H1 (cell line): ENCODE measurements at regions not wholly inside any gene's neighbourhood (a gene's known extent, or its start where the extent isn't known, plus 50 kb on each side); places are given as distances from the start of the nearest gene placed in this dataset.

Experiments used
- CTCF ChIA-PET: fragments of 300-600 bp; sonication (Branson Sonifier 250); formaldehyde crosslinking; loops from one replicate; lab custom pipeline; 2021; ENCODE audit not compliant: partially characterized antibody; lab: Charles Lee
- POLR2A ChIA-PET: fragments of 300-600 bp; sonication (Branson Sonifier 250); formaldehyde crosslinking; loops from one replicate; lab custom pipeline; 2021; ENCODE audit warnings: inconsistent platforms; ENCODE audit not compliant: partially characterized antibody; lab: Charles Lee
- DNase-seq, 2 experiments: peaks; one replicate each; pipeline versions ENCODE4 v3.0.0 to v3.0.0-alpha.2; 2010 to 2022; ENCODE audit warnings: low spot score in 2 of 2, low read depth in 1 of 2, mixed read lengths in 1 of 2
- FAIRE-seq: peaks from 2 replicates; lab custom pipeline; 2011; peaks lifted over from hg19 to GRCh38; lab: Jason Lieb, UNC
- H2AFZ ChIP-seq: 2 replicates; pipeline ENCODE4 v1.8.1; 2012; ENCODE audit warnings: low read length, inconsistent platforms
- H2AK5ac ChIP-seq: 2 replicates; pipeline ENCODE4 v1.6.1; 2013; ENCODE audit warnings: low read depth, low read length
- H2BK120ac ChIP-seq: replicated peaks from 2 replicates; pipeline ENCODE3; 2013; ENCODE audit warnings: low read depth, low read length, inconsistent platforms
- H2BK12ac ChIP-seq: 2 replicates; pipeline ENCODE4 v1.6.1; 2013; ENCODE audit warnings: low read depth, low read length
- H2BK15ac ChIP-seq: 2 replicates; pipeline ENCODE4 v1.6.1; 2013; ENCODE audit warnings: low read length
- H2BK20ac ChIP-seq: 2 replicates; pipeline ENCODE4 v1.6.1; 2013; ENCODE audit warnings: low read length
- H2BK5ac ChIP-seq: 2 replicates; pipeline ENCODE4 v1.6.1; 2013; ENCODE audit warnings: low read depth, low read length
- H3K14ac ChIP-seq: 2 replicates; pipeline ENCODE4 v1.6.1; 2013; ENCODE audit warnings: inconsistent platforms; ENCODE audit not compliant: insufficient read length
- H3K18ac ChIP-seq: 2 replicates; pipeline ENCODE4 v1.6.1; 2013; ENCODE audit warnings: low read length; ENCODE audit errors: extremely low read depth
- H3K23ac ChIP-seq: 2 replicates; pipeline ENCODE4 v1.6.1; 2013; ENCODE audit warnings: inconsistent platforms; ENCODE audit not compliant: insufficient read length
- H3K23me2 ChIP-seq: 2 replicates; pipeline ENCODE4 v1.6.1; 2013; ENCODE audit warnings: low read depth, low read length
- H3K27ac ChIP-seq: 2 replicates; pipeline ENCODE4 v1.6.1; 2011; ENCODE audit warnings: low read depth, low read length, inconsistent platforms
- H3K27me3 ChIP-seq, 4 experiments: replicated peaks in 1 of 4; 1 replicate in 1 of 4; 2 replicates in 3 of 4; pipeline versions ENCODE4 v1.6.1 to v1.8.1; 2011 to 2013; ENCODE audit warnings: low read length in 3 of 4, mild to moderate bottlenecking in 3 of 4, inconsistent platforms in 2 of 4, mixed read lengths in 2 of 4, moderate library complexity in 1 of 4; ENCODE audit not compliant: control insufficient read depth in 3 of 4, insufficient read depth in 3 of 4; ENCODE audit errors: extremely low read depth in 1 of 4
- H3K36me3 ChIP-seq, 4 experiments: 2 replicates each; pipeline versions ENCODE4 v1.6.1 to v1.8.1; 2011 to 2013; ENCODE audit warnings: mild to moderate bottlenecking in 4 of 4, low read length in 3 of 4, moderate library complexity in 2 of 4, control low read depth in 1 of 4, inconsistent platforms in 1 of 4; ENCODE audit not compliant: insufficient read depth in 4 of 4, control insufficient read depth in 2 of 4
- H3K4ac ChIP-seq: replicated peaks from 2 replicates; pipeline ENCODE3; 2013; ENCODE audit warnings: low read length, low read depth, mixed read lengths, inconsistent platforms; ENCODE audit not compliant: insufficient read length
- H3K4me1 ChIP-seq, 4 experiments: replicated peaks in 1 of 4; 1 replicate in 1 of 4; 2 replicates in 3 of 4; pipeline versions ENCODE4 v1.6.1 to v1.8.1; 2011 to 2013; ENCODE audit warnings: low read length in 3 of 4, inconsistent platforms in 2 of 4, mixed read lengths in 1 of 4; ENCODE audit not compliant: insufficient read depth in 4 of 4, control insufficient read depth in 3 of 4
- H3K4me2 ChIP-seq, 2 experiments: 2 replicates each; pipeline versions ENCODE4 v1.6.1 to v1.8.1; 2011 to 2013; ENCODE audit warnings: low read depth in 2 of 2, low read length in 2 of 2, control low read depth in 1 of 2, inconsistent platforms in 1 of 2, mild to moderate bottlenecking in 1 of 2; ENCODE audit not compliant: insufficient read depth in 1 of 2
- H3K4me3 ChIP-seq, 4 experiments: fragments of 200-600, 300-600 bp in 1 of 4; sonication (generic), shearing (Covaris generic), sonication (Bioruptor Twin) in 1 of 4; 2 replicates each; pipeline versions ENCODE4 v1.5.1 to v1.8.1; 2011 to 2016; ENCODE audit warnings: low read length in 4 of 4, low read depth in 3 of 4, control low read depth in 2 of 4, inconsistent platforms in 2 of 4, mild to moderate bottlenecking in 2 of 4, mixed read lengths in 1 of 4, moderate library complexity in 1 of 4; ENCODE audit not compliant: insufficient read depth in 2 of 4; ENCODE audit errors: extremely low read depth in 1 of 4
- H3K56ac ChIP-seq: replicated peaks from 2 replicates; pipeline ENCODE3; 2013; ENCODE audit warnings: low read depth, mild to moderate bottlenecking, mixed read lengths, low read length, inconsistent platforms; ENCODE audit not compliant: insufficient read length
- H3K79me1 ChIP-seq: 2 replicates; pipeline ENCODE4 v1.6.1; 2013; ENCODE audit warnings: low read depth, low read length, control low read depth
- H3K79me2 ChIP-seq, 2 experiments: 2 replicates each; pipeline versions ENCODE4 v1.6.1 to v1.8.1; 2012 to 2013; ENCODE audit warnings: low read length in 2 of 2, mild to moderate bottlenecking in 2 of 2, inconsistent platforms in 1 of 2; ENCODE audit not compliant: insufficient read depth in 2 of 2, control insufficient read depth in 1 of 2
- H3K9ac ChIP-seq, 4 experiments: replicated peaks in 1 of 4; 1 replicate in 1 of 4; 2 replicates in 3 of 4; pipeline versions ENCODE4 v1.6.1 to v1.8.1; 2011 to 2013; ENCODE audit warnings: low read depth in 3 of 4, low read length in 3 of 4, control low read depth in 2 of 4, mild to moderate bottlenecking in 2 of 4, moderate library complexity in 2 of 4, inconsistent platforms in 1 of 4; ENCODE audit errors: extremely low read depth in 1 of 4
- H3K9me3 ChIP-seq, 2 experiments: 2 replicates each; pipeline versions ENCODE4 v1.6.1 to v1.8.1; 2012 to 2013; ENCODE audit warnings: mild to moderate bottlenecking in 2 of 2, moderate library complexity in 2 of 2, control low read depth in 1 of 2, inconsistent platforms in 1 of 2, low read depth in 1 of 2, low read length in 1 of 2, mixed read lengths in 1 of 2; ENCODE audit not compliant: insufficient read depth in 2 of 2
- H4K20me1 ChIP-seq, 2 experiments: replicated peaks in 1 of 2; 2 replicates each; pipeline versions ENCODE3 to v1.8.1; 2011 to 2013; ENCODE audit warnings: inconsistent platforms in 2 of 2, low read length in 2 of 2, mild to moderate bottlenecking in 1 of 2; ENCODE audit not compliant: insufficient read depth in 2 of 2, control insufficient read depth in 1 of 2
- H4K5ac ChIP-seq: 2 replicates; pipeline ENCODE4 v1.6.1; 2013; ENCODE audit warnings: low read length, low read depth, mixed read lengths, inconsistent platforms; ENCODE audit not compliant: insufficient read length
- H4K8ac ChIP-seq: 2 replicates; pipeline ENCODE4 v1.8.0; 2013; ENCODE audit warnings: mild to moderate bottlenecking, moderate library complexity, low read length, inconsistent platforms; ENCODE audit not compliant: insufficient read depth; ENCODE audit errors: extremely low read depth
- H4K91ac ChIP-seq: replicated peaks from 2 replicates; pipeline ENCODE3; 2013; ENCODE audit warnings: low read length, mixed read lengths, inconsistent platforms; ENCODE audit not compliant: insufficient read length
- CEBPB ChIP-seq: IDR thresholded peaks from 2 replicates; pipeline ENCODE4 v1.6.1; 2012; ENCODE audit warnings: low read depth, low read length
- CTBP2 ChIP-seq: IDR thresholded peaks from 2 replicates; pipeline ENCODE4 v1.7.0; 2011; ENCODE audit warnings: borderline replicate concordance, mild to moderate bottlenecking, moderate library complexity, mixed read lengths, low read length; ENCODE audit not compliant: insufficient read depth, insufficient read length
- EP300 ChIP-seq, 2 experiments: IDR thresholded peaks; 1 replicate in 1 of 2; 2 replicates in 1 of 2; pipeline ENCODE4 v1.6.1; 2011 to 2012; ENCODE audit warnings: low read depth in 2 of 2, low read length in 2 of 2, mild to moderate bottlenecking in 2 of 2, borderline replicate concordance in 1 of 2, inconsistent platforms in 1 of 2, moderate library complexity in 1 of 2
- GABPA ChIP-seq: IDR thresholded peaks from 2 replicates; pipeline ENCODE4 v1.6.1; 2011; ENCODE audit warnings: mild to moderate bottlenecking, low read length, moderate library complexity, borderline replicate concordance; ENCODE audit not compliant: insufficient read depth
- KDM1A ChIP-seq: fragments of 200-600, 300-600 bp; sonication (generic); IDR thresholded peaks from 2 replicates; pipeline ENCODE4 v1.7.1; 2016; ENCODE audit warnings: mild to moderate bottlenecking, low read length, borderline replicate concordance
- PHF8 ChIP-seq: fragments of 200-600 bp; sonication (generic); conservative IDR thresholded peaks from 2 replicates; pipeline ENCODE4 v1.7.1; 2012; ENCODE audit warnings: low read depth, mild to moderate bottlenecking, inconsistent platforms, low read length, moderate library complexity
- POLR2AphosphoS5 ChIP-seq: IDR thresholded peaks from 2 replicates; pipeline ENCODE4 v1.6.1; 2011; ENCODE audit warnings: low read depth, low read length
- RXRA ChIP-seq: IDR thresholded peaks from 2 replicates; pipeline ENCODE4 v1.6.1; 2011; ENCODE audit warnings: low read depth, mild to moderate bottlenecking, low read length, moderate library complexity; ENCODE audit not compliant: insufficient read depth
- TAF7 ChIP-seq: optimal IDR thresholded peaks from 2 replicates; pipeline ENCODE3; 2011; ENCODE audit warnings: low read depth, mild to moderate bottlenecking, inconsistent platforms, low read length, moderate library complexity, borderline replicate concordance
- TBP ChIP-seq: IDR thresholded peaks from 2 replicates; pipeline ENCODE4 v1.6.1; 2011; ENCODE audit warnings: low read depth, low read length, improper control_type of control experiment
- TCF12 ChIP-seq: IDR thresholded peaks from 2 replicates; pipeline ENCODE4 v1.6.1; 2011; ENCODE audit warnings: low read depth, mild to moderate bottlenecking, low read length
- YY1 ChIP-seq: IDR thresholded peaks from 2 replicates; pipeline ENCODE4 v1.6.1; 2011; ENCODE audit warnings: low read depth, mild to moderate bottlenecking, low read length
- ZNF274 ChIP-seq: IDR thresholded peaks from 2 replicates; pipeline ENCODE4 v1.7.0; 2012; ENCODE audit warnings: low read length, borderline replicate concordance; ENCODE audit errors: extremely low read depth
- WGBS, 2 experiments: shearing (Covaris generic) in 1 of 2; methylation state at CpG; one replicate each; pipeline versions ENCODE4 v1.1.6 to v1.1.7; 2013 to 2015; ENCODE audit warnings: low lambda C conversion rate in 2 of 2, mixed read lengths in 2 of 2, inconsistent platforms in 1 of 2, low coverage in 1 of 2, missing lambda C conversion rate in 1 of 2; ENCODE audit not compliant: insufficient replicate concordance in 2 of 2, insufficient coverage in 1 of 2, insufficient read length in 1 of 2; ENCODE audit errors: extremely low coverage in 1 of 2, missing lambda C conversion rate in 1 of 2; 5-methylcytosine and 5-hydroxymethylcytosine counted together

- H4K91ac ChIP-seq, result peak overlapping the region; percentile 12
- H3K27ac ChIP-seq, result no peak overlapping the region
- H3K4me1 ChIP-seq, result no peaks in the 10 kb centered on the region; a peak in 2 of 7 replicates
- no peaks in the 10 kb centered on the region for H3K79me1 ChIP-seq
- WGBS, 2 experiments, result 97% methylated on average over 8 of the region's 8 CpGs; no CpG with 5 or more reads in 1 of the 2 experiments
- H2BK20ac ChIP-seq, result 0 out of 2 replicates have a peak overlapping the region, but pooled peaks have one; percentile 6
- H3K4ac ChIP-seq, result no peak overlapping the region
- no peak overlapping the region for H4K5ac ChIP-seq
- POLR2A ChIA-PET, result interaction anchor here (0.6 to 0.7 kb wide), 2 partner anchors 73 to 78 kb away, joined by 3 to 5 read pairs; no protein-coding TSS in a partner anchor
- DNase-seq (no peak), FAIRE-seq (no peak)
- no peak overlapping the region for H2BK5ac ChIP-seq
- H4K20me1 ChIP-seq, result no peaks in the 10 kb centered on the region
- no peak overlapping the region for H4K8ac ChIP-seq
- H3K18ac ChIP-seq, result no peak overlapping the region
- H3K4me3 ChIP-seq, result no peak overlapping the region
- no peak overlapping the region for H3K9ac ChIP-seq
- H3K27me3 ChIP-seq, result no peaks in the 10 kb centered on the region
- no peaks in the 10 kb centered on the region for H3K79me2 ChIP-seq
- H3K23me2 ChIP-seq, result no peaks in the 10 kb centered on the region; the same call in 1 of the 2 replicates
- H3K56ac ChIP-seq, result no peak overlapping the region
- CTCF ChIA-PET, result interaction anchor here (1.2 to 2.5 kb wide), 2 partner anchors 9 to 12 kb away, joined by 4 to 14 read pairs; no protein-coding TSS in a partner anchor
- no peaks in the 10 kb centered on the region for H3K36me3 ChIP-seq
- H3K4me2 ChIP-seq, result no peak overlapping the region
- H2BK15ac ChIP-seq, result no peak overlapping the region
- H2AFZ ChIP-seq, result no peak overlapping the region
- no peak overlapping the region for H3K23ac ChIP-seq
- H2BK120ac ChIP-seq, result no peak overlapping the region
- H2BK12ac ChIP-seq, result no peak overlapping the region
- no peak overlapping the region for H3K14ac ChIP-seq
- H3K9me3 ChIP-seq, result 0 out of 4 replicates have a peak, but pooled peaks cover 0 to 4% of the 10 kb centered on the region in 2 experiments
- H2AK5ac ChIP-seq, result no peak overlapping the region
- TF ChIP-seq YY1 (no peak), TCF12 (no peak), CTBP2 (no peak), RXRA (no peak), EP300 (IDR thresholded peaks at IDR 0.05; ENCODE audit: borderline replicate concordance in 1 of 2, low read depth in 2 of 2, low read length in 2 of 2) (no peak), CEBPB (no peak), KDM1A (no peak), ZNF274 (no peak), PHF8 (no peak), TBP (no peak), POLR2AphosphoS5 (no peak), GABPA (no peak), TAF7 (no peak)
These were observed 284.2 kb downstream of the LRFN2 start for GRCh38 chr6:40302856-40303454.
